ENCODE measurements at regions not wholly inside any gene's neighbourhood (a gene's known extent, or its start where the extent isn't known, plus 50 kb on each side); places are given as distances from the start of the nearest gene placed in this dataset.
A peak's percentile ranks its signal among the peaks of the same experiment; 100 is the strongest.

- peak; percentile 13 for DNase-seq (ENCODE audit: low read depth)
Observed at GRCh38 chr4:184310171-184310567, 92.5 kb upstream of the ENPP6 start.

- DNase-seq (ENCODE audit: low read depth), result peak; percentile 35
Observed at GRCh38 chr4:184309241-184310170, 91.8 kb upstream of the ENPP6 start.

DNA sequence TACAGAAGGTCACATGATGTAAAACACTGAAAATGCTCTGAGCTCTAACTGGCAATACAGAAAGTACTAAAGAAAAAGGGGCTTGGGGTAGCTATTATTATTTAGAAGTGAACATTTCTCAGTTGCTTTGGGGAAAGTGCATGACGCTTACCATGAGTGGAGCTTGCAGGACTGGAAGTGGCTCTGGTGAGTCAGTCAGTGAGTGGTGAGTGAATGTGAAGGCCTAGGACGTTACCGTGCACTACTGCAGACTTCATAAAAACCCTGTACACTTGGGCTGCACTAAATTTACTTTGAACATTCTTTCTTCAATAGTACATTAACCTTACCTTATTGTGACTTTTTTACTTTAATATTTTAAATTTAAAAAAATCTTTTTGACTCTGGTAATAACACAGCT is 89.3 kb upstream of the ENPP6 start:
- DNase-seq (ENCODE audit: low read depth), result no peak

GRCh38 chr4:184306470-184306869 is 88.8 kb upstream of the ENPP6 start:
- DNase-seq (ENCODE audit: low read depth), result no peak

DNA sequence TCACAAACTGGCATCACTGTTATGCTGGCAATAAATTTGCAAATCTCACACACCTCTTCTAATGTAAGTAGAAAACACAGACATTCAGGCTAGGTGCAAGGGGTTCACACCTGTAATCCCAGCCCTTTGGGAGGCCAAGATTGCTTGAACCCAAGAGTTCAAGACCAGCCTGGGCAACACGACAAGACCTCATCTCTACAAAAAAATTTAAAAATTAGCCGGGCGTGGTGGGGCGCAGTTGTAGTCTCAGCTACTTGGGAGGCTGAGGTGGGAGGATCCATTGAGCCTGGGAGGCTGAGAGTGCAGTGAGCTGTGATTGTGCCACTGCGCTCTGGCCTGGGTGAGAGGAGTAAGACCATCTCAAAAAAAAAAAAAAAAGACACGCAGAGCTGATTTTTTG is 83.1 kb upstream of the ENPP6 start:
- no peak for DNase-seq (ENCODE audit: low read depth)

DNA sequence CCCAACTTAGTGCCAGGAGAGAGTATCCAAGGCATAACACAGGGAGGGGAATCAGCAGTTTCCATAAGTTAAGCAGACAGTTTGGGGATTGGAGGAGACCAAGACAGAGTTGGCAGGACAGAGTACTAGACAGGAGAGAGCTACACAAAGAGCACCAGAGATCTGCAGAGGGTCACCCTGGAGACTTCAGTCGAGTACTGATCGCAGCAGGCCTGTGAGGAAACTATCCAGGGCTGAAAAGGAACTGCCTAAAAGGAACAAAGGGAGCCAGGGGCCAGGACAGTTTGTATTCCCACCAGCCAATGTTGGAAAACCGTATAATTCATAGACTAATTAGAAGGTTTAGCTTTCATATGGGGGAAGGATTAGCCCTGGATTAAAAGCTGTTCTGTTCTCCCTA is 80.6 kb upstream of the ENPP6 start:
- no peak for DNase-seq (ENCODE audit: low read depth)

DNA sequence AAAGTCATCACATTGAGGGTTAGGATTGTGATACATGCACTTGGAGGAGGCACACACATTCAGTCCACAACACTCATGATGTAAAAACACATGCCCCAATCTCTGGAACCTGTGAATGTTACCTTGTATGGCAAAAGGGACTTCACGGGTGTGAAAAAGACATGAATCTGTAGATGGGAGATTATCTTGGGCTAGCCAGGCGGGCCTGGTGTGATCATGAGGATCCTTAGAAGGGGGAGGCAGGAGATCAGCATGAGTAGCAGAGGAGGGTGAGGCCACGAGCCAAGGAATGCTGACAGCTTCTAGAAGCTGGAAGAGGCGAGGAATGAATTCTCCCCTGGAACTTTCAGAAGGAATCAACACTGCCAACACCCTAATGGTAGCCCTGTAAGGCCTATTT is 77.5 kb upstream of the ENPP6 start:
- no peak for DNase-seq (ENCODE audit: low read depth)

GRCh38 chr4:184294606-184295133 is 77.0 kb upstream of the ENPP6 start:
- DNase-seq (ENCODE audit: low read depth), result no peak

DNA sequence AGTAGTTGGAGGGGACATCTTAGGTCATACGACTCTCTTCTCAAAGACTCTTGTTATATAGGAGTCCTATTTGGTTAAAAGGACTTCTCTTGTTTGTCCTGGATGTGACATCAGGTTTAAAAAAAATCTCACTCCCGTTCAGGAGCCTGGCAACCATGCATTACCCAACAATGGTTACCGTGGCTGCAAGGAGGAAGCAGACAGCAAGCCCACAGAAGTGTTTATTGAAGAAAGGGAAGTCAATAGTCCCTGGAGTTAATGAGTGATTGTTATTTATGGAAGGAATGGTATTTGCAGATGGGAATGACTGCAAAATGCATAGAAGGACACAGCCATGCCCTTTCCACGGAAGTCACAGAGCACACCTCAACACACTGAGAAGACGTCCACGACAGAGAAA is 75.9 kb upstream of the ENPP6 start:
- no peak for DNase-seq (ENCODE audit: low read depth)

- no peak for DNase-seq (ENCODE audit: low read depth)
Observed at GRCh38 chr4:184292877-184293276, 75.2 kb upstream of the ENPP6 start.

GRCh38 chr4:184292465-184292867 is 74.8 kb upstream of the ENPP6 start:
- no peak for DNase-seq (ENCODE audit: low read depth)

DNA sequence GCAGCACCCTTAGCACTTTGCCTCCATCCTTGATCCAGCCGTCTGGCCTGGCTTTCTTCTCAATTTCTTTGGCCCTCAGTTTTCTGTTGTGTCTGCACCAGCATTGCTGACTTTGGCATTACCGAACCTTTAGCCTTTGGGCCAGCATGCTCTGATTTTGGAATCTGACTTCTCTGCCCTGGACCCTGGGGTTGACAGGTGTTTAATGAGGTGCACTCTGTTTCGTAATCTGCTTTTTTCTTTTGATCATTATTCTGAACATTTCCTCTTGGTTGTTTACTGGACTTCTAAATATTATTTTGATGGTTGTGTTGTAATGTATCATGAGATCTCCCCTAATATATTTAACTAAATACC is 71.5 kb upstream of the ENPP6 start:
- DNase-seq (ENCODE audit: low read depth), result no peak

GRCh38 chr4:184288451-184289178 is 70.9 kb upstream of the ENPP6 start:
- DNase-seq (ENCODE audit: low read depth), result no peak

- no peak for DNase-seq (ENCODE audit: low read depth)
Observed at GRCh38 chr4:184287697-184288255, 70.1 kb upstream of the ENPP6 start.

GRCh38 chr4:184286358-184286757 is 68.7 kb upstream of the ENPP6 start:
- no peak for DNase-seq (ENCODE audit: low read depth)

DNA sequence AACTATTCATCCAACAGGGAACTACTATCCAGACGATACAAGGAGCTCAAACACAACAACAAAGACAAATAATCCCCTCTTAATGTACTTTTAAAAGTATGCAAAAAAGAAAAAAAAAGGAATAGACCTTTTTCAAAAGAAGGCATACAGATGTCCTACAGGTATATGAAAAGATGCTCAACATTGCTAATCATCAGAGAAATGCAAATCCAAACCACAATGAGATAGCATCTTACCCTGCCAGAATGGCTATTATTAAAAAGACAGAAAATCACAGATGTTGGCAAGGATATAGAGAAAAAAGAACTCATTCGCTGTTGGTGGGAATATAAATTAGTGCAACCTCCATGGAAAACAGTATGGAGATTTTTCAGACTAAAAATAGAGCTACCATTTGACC is 67.1 kb upstream of the ENPP6 start:
- no peak for DNase-seq (ENCODE audit: low read depth)

GRCh38 chr4:184284336-184284690 is 66.6 kb upstream of the ENPP6 start:
- DNase-seq (ENCODE audit: low read depth), result no peak

DNA sequence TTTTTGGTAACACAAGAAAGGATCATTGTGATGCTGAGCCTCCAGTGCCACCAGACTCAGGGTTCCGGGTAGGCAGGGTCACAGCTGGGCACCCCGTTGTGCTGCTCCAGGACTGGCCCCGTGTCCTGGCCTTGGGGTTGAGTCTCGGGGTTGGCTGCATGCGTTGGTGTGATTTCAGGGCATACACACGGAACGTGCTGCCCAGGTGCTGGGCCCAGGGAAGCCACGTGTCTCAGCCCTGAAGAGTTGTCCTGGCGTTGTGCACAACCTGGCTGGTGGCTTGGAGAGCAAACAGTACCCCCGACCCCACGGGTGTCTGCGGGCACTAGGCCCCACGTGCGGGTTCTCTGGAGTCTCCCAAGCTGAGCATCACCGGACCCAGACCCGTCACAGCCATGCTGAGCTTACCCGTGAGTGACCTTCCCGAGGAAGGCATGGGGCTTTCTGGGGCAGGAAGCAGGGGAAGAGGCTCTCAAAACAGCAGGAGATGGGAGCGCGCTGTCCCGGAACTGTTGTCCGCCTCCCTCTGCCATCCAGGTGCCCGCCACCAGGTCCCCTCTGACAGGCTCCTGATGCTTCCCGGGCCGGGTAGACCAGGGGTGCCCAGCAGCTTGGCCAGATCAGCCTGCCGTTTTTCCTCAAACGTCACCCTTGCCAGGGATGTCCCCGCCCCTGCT is 66.1 kb upstream of the ENPP6 start:
- DNase-seq (ENCODE audit: low read depth), result no peak

GRCh38 chr4:184282895-184283654 is 65.4 kb upstream of the ENPP6 start:
- DNase-seq (ENCODE audit: low read depth), result no peak

- no peak for DNase-seq (ENCODE audit: low read depth)
Observed at GRCh38 chr4:184282251-184282713, 64.6 kb upstream of the ENPP6 start.

Measured in stimulated activated CD4-positive, alpha-beta T cell treated with anti-CD3 and anti-CD28 coated beads, Interleukin-2, amount 100 ng/mL, for 4 hours (primary cell).